ENCODE measurements at regions not wholly inside any gene's neighbourhood (a gene's known extent, or its start where the extent isn't known, plus 50 kb on each side); places are given as distances from the start of the nearest gene placed in this dataset.
A peak's percentile ranks its signal among the peaks of the same experiment; 100 is the strongest.
"Not testable (repeated sequence)": the region's sequence is repeated elsewhere in the genome, so short reads cannot be mapped to it uniquely, and the experiment has no call there.

DNA sequence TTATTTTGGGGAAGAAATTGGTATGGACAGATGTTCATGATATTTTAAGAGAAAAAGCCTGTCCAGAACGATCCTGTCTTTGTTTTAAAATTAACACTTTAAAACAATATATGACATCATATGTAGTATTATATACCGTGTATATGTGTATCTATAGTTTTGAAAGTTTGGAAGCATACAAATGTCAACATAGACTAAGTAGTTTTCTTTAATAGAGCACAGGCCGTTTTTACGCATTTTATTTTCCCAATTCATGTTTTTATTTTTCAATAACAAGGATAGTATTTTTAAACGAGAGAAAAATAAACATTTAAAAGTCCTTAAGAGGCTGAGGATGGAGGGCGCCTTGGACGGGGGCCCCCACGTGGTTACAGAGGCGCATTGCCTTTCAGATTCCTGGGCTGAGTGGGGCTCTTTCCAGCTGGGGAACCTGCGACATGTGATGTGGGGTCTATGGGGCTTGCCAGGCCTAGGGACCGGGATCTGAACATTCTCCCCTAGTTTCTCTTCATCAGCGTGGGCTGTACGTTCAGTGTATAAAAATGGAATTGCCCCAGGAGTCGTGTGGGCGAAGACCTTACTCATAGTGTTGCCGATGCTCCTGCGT lies 127.8 kb upstream of the ZNF746 start:
- H2AFZ ChIP-seq, result peak overlapping the region; percentile 99
- H3K9ac ChIP-seq, result no peak overlapping the region

DNA sequence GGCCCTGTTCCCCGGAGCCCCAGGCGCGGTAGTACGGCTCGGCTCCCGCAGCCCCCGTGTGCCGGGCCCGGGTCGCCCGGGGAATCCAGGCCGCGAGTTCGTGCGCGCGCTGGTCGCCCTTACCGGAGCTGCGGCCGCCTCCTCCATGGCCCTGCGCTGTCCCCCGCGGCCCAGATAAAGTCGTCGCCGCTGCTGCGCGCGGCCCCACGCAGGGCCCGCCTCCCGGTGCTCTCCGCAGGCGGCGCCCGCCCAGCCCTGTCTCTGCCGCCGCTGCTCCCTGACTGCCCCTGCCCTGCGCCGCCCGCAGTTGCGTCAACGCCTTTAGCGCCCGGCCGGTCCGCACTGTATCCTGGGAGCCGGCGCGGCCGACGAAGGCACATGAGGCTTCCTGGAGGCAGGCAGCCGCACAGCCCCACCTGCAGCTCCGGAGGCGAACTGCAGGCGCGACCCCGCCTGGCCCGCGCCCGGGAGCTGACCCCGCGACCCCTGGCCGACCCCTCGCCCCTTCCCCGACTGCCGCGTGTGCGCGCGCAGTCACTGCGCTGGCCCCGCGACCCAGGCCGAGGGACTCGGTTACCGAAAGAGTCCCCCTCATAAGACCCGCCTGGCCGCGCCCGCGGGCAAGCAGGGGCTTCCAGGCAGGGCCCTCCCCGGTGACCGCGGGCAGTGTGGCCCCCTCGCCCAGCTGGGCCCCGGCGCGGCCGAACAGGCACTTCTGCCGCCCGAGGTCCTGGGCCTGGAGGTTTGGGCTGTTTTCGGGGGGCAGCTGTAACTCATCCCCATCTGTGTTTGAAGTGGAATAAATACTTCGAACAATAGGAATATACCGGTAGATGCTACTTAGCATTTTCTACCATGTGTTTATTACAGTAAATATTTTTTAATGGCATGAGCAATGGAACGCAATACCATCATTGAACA lies 127.1 kb upstream of the ZNF746 start:
- TF ChIP-seq, protein P1, sequence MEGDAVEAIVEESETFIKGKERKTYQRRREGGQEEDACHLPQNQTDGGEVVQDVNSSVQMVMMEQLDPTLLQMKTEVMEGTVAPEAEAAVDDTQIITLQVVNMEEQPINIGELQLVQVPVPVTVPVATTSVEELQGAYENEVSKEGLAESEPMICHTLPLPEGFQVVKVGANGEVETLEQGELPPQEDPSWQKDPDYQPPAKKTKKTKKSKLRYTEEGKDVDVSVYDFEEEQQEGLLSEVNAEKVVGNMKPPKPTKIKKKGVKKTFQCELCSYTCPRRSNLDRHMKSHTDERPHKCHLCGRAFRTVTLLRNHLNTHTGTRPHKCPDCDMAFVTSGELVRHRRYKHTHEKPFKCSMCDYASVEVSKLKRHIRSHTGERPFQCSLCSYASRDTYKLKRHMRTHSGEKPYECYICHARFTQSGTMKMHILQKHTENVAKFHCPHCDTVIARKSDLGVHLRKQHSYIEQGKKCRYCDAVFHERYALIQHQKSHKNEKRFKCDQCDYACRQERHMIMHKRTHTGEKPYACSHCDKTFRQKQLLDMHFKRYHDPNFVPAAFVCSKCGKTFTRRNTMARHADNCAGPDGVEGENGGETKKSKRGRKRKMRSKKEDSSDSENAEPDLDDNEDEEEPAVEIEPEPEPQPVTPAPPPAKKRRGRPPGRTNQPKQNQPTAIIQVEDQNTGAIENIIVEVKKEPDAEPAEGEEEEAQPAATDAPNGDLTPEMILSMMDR (IDR thresholded peaks at IDR 0.05), result peak; percentile 99
- peak overlapping the region; percentile 62 for H3K4me3 ChIP-seq (ENCODE audit: low read depth, low read length)

More for the DNA sequence above, 127.8 kb upstream of the ZNF746 start:
- Histone ChIP-seq H3K4me3 (ENCODE audit: low read depth, low read length) (peak overlapping the region; percentile 62), H3K79me2 (peaks cover 13% of the 10 kb centered on the region), H3K27me3 (ENCODE audit: control insufficient read depth, insufficient read depth, low read length) (no peaks in the 10 kb centered on the region), H3K4me2 (ENCODE audit: low read length) (peak overlapping the region; percentile 82), H3K9me3 (ENCODE audit: control insufficient read depth, low read length) (no peaks in the 10 kb centered on the region), H3K27ac (peak overlapping the region; percentile 73), H3K36me3 (ENCODE audit: control insufficient read depth, insufficient read depth, low read length) (no peaks in the 10 kb centered on the region), H3K4me1 (peaks cover 9% of the 10 kb centered on the region)
- TF ChIP-seq, protein P1 (IDR thresholded peaks at IDR 0.05), result peak; percentile 23

DNA sequence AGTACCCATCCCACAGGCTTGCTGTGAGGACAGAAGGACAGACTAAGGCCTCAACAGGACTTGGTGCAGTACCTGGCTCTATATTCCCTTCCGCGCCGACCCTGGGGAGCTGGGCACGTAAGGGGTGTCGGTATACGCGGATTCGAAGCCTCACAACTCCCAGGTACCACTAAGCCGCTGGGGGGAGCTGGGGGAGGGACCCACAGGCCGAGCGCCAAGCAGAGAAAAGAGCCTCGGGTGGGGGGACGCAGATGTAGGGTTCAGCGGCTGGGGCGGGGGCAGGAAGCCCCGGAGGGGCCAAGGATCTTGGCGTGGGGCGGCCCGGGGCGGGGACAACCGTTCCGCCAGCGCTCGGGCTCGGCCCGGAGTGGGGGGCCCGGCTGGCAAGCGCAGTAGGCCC lies 126.4 kb upstream of the ZNF746 start:
- Histone ChIP-seq H3K4me3 (ENCODE audit: low read depth, low read length) (peak overlapping the region; percentile 62), H3K27ac (peak overlapping the region; percentile 73), H3K79me2 (peaks cover 21% of the 10 kb centered on the region), H3K9ac (peak overlapping the region; percentile 73), H3K36me3 (ENCODE audit: control insufficient read depth, insufficient read depth, low read length) (no peaks in the 10 kb centered on the region), H3K4me1 (peaks cover 9% of the 10 kb centered on the region), H3K9me3 (ENCODE audit: control insufficient read depth, low read length) (no peaks in the 10 kb centered on the region), H3K27me3 (ENCODE audit: control insufficient read depth, insufficient read depth, low read length) (no peaks in the 10 kb centered on the region), H2AFZ (peak overlapping the region; percentile 99), H3K4me2 (ENCODE audit: low read length) (peak overlapping the region; percentile 82)
- TF ChIP-seq, protein P1 (IDR thresholded peaks at IDR 0.05), result no peak

More for the DNA sequence above, 127.1 kb upstream of the ZNF746 start:
- Histone ChIP-seq H3K4me1 (peaks cover 9% of the 10 kb centered on the region), H3K4me2 (ENCODE audit: low read length) (peak overlapping the region; percentile 82), H3K36me3 (ENCODE audit: control insufficient read depth, insufficient read depth, low read length) (no peaks in the 10 kb centered on the region), H3K27me3 (ENCODE audit: control insufficient read depth, insufficient read depth, low read length) (no peaks in the 10 kb centered on the region), H3K9me3 (ENCODE audit: control insufficient read depth, low read length) (no peaks in the 10 kb centered on the region), H2AFZ (peak overlapping the region; percentile 99), H3K9ac (peak overlapping the region; percentile 73), H3K27ac (peak overlapping the region; percentile 73), H3K79me2 (peaks cover 20% of the 10 kb centered on the region)

DNA sequence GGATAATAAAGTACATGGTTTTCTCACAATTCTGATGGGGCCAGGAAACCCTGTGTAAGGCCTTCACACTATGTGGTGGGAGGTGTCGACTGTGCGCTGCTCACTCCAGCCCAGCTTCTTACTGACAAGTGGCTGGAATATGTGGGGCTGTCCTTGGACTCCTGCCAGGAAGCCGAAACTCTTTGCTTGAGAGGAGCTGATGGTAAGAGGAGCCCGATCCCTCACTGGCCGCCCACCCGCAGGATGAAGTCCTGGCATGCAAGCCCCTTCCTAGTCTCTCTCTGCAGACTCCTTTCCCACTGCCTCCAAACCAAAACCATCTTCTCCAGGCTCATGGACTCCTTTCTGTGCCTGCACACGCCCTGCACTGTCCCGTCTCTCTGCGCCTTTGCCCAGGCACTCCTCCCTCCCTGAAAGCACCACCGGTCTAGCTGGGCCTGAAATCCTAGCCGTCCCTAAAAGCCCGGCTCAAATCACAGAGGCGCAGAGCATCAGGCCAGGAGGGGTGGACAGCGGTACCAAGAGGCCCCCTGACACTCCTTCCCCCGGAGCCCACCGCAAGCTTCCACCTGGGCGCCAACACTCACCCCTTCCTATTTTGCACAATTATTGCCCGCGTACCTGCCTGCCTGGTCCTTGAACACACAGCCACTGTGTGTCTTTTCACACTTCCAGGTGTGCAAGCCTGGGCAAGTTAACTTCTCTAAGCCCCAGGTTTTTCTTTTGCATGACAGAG lies 125.8 kb upstream of the ZNF746 start:
- Histone ChIP-seq H3K4me2 (ENCODE audit: low read length) (peak overlapping the region; percentile 82), H3K9ac (peak overlapping the region; percentile 73), H3K27ac (peak overlapping the region; percentile 73), H3K4me3 (ENCODE audit: low read depth, low read length) (peak overlapping the region; percentile 62), H2AFZ (peak overlapping the region; percentile 99), H3K79me2 (peaks cover 24% of the 10 kb centered on the region)
- not testable (repeated sequence) for H3K27me3 ChIP-seq (ENCODE audit: control insufficient read depth, insufficient read depth, low read length); H3K36me3 ChIP-seq (ENCODE audit: control insufficient read depth, insufficient read depth, low read length); H3K4me1 ChIP-seq; H3K9me3 ChIP-seq (ENCODE audit: control insufficient read depth, low read length)
